GM21381 (cell line): ENCODE measurements at regions not wholly inside any gene's neighbourhood (a gene's known extent, or its start where the extent isn't known, plus 50 kb on each side); places are given as distances from the start of the nearest gene placed in this dataset.

Experiments
- ATAC-seq: cut with Tn5 transposase; IDR thresholded peaks from one replicate; pipeline ENCODE4 v1.9.1; 2021; ENCODE audit warnings: mild to moderate bottlenecking, moderate library complexity; ENCODE audit not compliant: unreplicated experiment

DNA sequence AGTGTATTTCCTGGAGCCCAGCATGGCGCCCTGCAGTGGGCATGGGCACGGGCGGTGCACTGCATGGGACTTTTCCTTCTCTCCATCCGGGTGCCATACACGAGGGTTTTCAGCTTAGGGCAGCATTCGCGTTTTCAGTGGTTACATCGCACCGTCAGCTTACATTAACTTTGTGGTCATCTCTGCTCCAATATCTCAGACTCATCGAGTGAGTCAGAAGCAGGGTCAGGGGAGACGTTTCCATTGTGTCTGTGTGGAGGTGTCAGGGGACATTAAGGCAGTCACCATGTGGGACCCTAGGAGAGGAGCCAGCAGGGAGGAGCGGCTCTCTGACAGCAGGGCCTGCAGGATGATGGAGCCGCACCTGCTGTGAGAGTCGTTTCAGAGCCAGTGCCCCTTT, 541.0 kb downstream of the FGF9 start:
- no peak for ATAC-seq

DNA sequence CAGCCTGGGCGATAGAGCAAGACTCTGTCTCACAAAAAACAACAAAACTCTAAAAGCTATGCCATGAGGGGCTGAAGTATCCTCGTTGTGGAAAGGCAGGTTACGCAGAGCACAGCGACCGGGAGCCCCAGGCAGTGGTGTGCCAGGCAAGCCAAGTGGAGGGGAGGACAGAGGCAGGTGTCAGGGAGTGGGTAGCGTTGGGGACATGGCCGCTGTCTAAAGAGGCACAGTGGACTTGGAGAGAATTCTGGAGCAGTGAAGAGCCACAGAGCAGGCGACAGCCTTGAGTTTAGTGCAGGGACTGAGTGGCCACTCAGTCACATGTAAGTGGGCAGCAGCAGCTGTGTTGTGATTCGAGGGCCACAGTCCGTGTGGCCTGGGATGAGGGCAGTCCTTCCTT, 541.7 kb downstream of the FGF9 start:
- no peak for ATAC-seq

DNA sequence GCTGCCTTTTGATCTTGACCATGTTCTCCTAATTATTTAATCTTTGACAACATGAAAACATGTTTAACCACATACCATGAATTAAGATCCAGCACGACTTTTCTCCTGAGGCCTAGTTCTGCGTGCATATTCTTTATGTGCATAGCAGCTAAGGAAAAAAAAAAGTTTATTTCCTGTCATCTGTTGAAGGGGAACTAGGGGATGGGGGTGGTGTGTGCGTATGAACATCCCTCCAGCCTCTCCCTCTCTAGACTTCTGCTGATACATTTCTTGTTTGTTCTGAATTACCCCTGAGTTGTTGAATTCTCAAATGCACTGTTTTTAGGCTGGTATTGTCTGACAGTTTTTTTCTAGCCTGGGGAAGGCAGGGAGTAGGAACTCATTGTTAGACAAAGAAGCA, 543.3 kb downstream of the FGF9 start:
- no peak for ATAC-seq

DNA sequence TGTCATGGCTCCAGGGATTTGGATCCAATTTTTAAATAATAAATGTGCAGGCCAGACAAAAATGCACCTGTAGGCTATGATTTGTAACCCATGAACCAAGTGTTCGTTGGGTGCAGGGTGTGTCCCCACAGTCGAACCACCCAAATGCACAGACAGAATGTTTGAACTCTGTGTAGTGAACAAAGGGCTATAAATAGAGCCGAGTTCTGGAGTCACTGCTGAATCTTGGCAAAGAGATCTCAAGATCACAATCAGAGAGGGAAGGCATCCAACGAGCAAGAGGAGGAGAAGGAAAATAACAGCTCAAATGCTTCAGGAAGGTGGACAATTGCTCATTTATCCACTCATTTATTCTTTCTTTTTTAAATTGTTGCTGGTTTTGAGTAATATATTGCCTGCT, 547.9 kb downstream of the FGF9 start:
- ATAC-seq, result no peak

DNA sequence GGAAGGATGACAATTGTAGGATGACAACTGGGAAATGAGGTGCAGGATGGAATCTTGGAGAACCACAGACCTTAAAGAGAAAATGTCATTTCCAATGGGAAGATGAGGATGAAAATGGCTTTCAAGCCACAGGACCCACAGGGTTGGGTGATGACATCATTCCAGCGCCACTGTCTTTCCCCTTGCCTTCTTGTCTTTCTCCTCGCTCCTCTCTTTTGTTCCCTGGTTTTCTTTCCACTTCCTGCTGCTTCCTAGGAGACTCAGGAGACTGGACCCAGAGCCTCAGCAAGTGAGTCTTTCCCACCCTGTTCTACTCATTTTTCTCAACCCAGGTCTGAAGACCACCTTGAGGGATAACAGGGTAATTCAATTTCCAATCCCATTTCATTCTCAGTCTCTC, 548.8 kb downstream of the FGF9 start:
- ATAC-seq, result no peak

DNA sequence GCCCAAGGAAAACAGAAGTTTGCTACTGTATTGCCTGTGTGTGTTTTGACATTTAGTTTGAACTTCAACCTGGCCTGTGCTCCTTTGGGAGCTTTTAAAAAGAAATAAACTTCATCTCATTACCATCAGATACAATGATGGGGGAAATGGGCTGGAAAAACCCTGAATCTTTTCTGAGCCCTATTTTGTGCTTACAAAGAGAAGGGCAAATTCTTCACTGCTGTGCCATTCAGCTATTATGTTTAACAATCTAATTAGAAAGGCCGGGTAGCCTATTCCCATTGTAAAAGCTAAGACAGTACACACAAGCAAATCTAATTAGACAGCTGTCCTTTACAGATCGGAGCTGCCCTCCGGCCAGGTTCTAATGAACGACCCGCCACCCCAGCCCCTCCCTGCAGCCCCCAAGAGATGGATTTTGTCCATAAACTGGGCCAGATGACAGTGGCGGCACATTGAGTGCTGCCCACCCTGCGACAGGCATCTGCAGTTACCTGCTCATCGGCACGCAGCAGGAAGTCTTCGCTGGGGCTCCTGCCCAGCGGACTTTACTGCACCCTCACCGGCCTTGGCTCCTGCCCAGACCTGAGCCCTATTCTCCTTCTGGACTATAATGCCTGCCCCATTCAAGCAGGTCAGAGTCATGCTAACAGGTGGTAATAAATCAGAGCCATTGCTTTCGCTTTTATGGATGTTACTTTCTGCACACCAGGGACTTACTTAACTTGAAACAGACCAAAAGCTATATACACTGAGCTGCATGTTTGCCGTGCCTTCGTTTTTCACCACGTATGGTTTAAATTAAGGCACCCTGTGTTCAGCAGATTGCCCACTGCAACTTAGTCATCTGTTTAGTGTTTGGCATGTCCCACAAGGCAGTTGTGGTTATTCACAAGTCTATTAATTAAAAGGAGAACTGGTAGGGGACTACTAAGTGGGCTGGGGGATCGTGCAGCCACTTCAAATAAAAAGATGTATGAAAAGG, 549.6 kb downstream of the FGF9 start:
- no peak for ATAC-seq

DNA sequence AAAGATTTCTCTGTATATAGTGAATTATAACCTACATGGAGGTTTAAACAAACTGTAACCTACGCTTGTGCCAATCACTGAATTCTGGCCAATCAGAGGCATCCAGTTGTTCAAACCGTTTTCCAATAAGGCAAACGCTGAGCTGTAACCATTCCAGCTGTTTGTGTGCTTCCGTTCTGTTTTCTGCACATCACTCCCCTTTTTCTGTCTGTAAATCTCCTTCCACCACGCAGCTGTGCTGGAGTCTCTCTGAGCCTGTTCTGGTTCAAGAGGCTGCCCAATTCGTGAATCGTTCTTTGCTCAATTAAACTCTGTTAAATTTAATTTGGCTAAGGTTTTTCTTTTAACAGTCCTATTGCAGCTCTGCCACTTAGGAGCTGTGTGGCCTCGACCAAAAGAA, 552.5 kb downstream of the FGF9 start:
- ATAC-seq, result no peak

DNA sequence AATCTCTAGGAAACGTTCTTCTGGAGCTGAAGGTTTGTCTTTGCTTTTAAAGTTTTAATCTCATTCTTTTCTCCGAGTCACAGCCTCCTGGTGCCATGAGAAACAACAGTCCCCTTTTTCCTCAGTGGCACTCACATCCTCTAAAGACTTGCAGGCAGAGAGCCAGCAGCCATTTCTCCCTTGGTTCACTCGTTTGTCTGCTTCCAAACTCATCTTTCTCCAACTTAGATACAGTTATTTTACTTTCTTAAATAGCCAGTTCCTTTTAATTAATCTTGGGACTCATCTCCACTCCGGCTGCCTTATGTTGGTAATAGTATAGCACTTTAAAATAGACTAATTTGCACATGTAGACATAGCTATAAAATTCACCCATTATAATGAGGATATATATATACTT, 555.2 kb downstream of the FGF9 start:
- no peak for ATAC-seq

DNA sequence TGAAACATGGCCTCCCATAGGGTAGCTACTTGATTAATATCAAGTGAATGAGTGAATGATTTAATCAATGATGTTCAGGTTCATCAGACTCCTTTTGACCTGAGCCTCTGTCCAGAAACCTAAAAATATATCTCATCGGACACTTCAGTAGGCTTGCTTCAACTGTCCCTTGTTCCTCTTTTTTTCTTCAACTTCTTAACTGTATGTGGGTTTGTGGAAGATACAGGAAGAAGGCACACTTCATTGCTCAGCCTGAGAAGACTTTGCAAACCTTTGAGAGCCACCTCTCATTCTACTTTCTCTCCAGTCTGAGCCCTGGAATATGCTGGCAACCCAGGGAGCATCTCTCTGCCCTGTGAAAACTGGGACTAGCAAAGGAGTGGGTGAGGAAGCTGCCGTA, 557.0 kb downstream of the FGF9 start:
- no peak for ATAC-seq

DNA sequence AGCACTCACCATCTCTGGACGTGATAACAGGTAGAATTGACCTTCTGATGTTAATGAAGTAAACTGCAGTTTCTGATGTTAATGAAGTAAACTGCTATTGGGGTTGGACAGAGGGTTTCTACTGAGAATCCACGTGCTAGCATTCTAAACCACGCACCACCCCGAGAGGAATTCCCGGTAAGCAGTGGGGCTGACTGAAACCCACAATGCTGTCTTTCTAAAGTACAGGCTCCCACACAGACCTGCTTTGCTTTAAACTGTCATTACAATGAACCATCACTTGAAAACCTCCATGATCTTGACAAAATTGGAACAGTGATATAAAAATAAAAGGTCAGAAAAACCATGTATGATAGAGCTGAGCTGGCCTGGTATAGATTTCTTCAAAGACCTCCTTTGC, 559.0 kb downstream of the FGF9 start:
- ATAC-seq, result no peak

DNA sequence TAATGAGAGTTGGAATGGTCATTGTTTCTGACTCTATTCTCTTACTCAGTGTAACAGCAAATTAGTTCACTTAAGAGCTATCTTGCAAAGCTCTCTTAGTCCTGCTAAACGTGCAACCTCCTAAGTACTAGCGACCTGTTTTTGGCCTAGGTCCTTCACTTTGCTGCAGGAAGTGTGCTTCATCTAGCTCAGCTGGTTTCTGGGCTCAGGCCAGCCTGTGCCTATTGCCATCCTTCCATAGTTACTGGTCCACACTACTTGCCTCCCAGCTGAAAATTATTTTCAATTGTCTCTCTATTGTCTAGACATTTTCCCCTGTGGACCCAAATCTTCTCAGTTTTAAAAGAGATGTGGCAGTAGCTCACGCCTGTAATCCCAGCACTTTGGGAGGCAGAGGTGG, 561.3 kb downstream of the FGF9 start:
- ATAC-seq, result no peak

DNA sequence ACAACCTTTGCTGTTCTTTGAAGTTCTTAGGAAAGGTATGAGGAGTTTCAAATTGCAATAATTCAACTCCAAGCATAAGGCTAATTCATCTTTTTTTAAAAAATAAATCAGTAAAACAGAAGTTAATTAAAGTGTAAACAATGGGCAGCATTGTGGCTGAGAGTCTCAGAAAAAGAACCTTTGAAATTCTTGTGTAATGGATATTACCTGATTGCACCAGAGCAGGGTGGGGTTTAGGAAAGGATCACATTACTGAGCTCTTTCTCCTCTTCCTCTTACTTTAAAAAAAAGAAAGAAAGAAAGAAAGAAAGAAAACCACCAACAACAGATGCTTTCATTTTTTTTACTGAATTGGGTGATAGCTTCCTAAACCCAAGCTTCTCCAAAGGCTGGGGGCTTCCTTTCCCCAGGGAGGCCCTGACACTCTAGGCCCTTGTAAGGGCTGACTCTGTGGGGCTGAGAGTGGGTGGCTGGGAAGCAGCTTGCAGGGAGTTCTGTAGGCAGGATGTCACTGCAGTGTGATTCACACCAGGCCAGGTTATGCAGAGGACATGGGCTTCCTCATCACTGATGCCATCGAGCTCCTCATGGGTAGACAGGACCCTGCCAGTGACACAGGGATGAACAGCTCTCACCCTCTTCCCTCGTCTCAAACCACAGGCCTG, 564.5 kb downstream of the FGF9 start:
- ATAC-seq, result no peak

DNA sequence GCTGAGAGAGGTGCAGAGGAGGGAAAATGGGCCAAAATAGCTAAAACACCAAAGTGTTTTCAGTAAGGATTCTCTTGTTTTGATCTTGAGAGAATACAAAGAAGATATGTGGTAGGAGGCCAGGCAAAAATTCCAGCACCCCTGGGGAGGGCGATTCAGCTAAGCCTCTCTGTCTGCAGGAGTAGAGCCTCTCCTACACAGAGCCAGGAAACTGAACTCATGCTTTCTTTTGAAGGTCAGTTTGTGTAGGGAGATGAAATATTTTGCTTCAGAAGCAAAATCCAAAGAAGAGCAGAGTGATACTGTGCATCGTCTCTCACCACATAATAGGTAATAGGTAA, 565.0 kb downstream of the FGF9 start:
- no peak for ATAC-seq

DNA sequence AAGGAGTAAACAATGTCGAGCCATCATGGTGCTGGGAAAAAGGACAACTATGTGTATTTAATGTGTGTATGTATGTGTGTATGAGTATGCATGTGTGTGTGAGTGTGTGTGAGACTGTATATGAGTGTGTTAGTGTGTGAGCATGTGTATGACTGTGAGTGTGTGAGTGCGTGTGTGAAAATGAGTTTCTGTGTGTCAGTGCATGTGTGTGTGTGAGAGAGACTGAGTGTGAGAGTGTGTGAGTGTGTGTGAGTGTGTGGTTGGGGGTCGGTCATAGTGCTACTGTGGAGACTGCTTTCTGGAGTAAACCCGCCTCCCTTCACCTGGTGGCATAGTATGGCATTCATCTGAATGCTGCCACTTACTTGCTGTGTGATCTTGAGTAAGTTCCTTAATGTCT, 567.4 kb downstream of the FGF9 start:
- no peak for ATAC-seq

DNA sequence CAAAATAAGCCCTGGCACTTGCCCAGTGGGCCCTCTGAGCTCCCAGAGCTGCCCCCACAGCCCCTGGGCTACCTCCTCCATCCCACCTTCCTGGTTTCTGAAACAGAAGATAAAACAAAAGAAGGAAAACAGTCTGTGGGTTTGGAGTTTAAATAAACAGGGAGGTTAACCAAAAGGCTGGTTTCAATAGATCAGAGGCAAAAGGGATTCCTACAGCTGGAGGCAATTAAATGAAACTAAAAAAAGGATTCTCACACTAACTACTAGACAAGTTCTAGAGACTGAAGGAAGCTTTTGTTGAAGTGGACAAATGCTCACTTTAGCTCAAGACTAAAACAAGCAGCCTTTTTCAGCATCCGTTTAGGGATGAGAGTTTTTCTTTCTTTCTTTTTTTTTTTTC, 569.8 kb downstream of the FGF9 start:
- no peak for ATAC-seq

DNA sequence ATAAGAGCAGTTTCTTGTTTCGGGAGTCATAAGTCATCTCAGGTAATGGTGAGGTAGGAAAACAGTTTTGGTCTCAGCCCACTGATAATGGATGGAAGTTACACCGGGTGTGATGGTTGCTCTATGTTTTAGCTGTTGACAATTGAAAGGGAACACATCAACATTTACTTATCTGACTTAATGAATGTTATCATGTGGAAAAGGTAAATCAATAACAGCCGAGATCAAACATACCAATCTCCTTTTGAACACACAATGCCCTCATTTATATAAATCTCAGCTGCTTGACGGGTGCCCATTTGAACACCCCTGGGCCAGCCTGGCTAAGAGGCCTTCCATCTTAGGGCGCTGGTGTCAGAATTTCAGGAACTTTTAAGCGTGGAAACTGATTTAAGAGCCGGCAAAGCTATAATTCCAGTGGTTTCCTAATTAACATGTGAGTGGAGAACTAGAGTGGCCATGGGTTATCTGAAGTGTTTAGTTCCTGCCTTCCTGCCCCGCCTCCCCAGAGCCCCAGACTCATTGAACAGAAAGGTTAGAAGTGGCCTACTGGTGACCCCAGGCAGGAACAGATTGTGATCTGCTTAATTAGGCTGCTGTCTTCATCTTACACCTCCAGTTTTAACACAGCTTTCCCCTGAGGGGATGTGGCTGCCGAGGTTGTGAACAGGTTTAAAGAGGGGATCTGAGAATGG, 572.7 kb downstream of the FGF9 start:
- no peak for ATAC-seq

DNA sequence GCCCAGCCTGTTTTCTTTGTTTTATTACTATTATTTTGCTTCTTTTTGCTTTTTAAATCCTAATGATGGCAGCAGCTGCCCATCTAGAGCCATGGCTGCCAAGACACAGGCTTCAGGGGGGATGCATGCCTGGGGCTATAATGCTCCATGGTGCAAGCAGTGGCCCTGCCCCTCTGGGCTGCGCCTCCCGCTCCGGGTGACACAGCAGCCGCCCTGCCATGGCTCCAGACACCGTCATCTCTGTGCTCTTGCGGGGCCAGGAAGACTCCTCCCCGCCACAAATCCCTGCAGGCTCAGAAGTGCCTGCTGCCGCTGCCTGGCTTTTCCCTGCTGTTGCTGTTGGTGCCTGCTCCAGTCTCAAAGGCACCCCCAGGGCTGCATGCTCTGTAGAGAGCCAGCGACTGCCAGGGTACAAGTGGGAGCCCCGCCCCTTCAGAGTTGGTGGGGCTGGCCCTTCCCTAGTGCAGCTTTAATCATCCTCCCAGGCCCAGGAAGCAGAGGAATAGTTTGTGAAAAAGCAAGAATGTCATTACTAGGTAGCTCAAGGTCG, 581.5 kb downstream of the FGF9 start:
- ATAC-seq, result no peak

DNA sequence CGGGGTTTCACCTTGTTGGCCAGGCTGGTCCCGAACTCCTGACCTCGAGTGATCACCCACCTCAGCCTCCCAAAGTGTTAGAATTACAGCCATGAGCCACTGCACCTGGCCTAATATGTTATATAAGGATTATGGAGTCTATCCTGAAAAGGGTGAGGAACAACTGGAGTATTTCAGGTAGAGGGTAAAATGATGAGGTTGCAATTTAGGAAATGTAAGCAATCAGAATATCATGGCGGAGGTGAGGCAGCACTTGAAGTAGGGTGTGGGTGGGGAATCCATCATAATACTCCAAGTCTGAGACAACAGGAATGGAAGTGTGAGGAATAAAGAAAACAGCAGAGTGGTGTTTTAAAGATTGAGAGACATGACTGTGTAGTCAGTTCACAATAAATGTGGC, 582.2 kb downstream of the FGF9 start:
- no peak for ATAC-seq

DNA sequence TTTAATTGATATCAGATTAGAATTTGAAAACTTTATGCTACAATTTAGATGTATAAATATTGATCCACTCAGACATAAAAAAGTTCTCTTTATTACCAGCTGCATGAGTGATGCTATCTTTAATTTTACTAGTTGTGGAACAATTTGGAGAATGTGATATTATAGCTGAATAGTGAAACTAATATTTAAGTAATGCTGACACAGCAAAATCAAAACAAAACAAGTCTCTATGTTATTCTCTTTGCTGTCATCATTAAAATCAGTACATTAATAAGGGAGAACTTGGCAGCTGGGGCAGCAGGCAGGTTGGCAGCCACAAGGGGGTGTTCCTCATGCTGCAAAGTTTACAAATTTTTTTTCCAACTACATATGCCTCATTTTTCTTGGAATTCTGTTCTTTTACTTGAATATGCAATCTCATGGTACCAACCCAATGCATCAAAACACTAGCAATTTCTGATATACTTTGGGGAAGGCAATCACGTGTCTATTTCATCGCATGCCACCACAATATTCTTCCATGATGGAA, 585.3 kb downstream of the FGF9 start:
- no peak for ATAC-seq

DNA sequence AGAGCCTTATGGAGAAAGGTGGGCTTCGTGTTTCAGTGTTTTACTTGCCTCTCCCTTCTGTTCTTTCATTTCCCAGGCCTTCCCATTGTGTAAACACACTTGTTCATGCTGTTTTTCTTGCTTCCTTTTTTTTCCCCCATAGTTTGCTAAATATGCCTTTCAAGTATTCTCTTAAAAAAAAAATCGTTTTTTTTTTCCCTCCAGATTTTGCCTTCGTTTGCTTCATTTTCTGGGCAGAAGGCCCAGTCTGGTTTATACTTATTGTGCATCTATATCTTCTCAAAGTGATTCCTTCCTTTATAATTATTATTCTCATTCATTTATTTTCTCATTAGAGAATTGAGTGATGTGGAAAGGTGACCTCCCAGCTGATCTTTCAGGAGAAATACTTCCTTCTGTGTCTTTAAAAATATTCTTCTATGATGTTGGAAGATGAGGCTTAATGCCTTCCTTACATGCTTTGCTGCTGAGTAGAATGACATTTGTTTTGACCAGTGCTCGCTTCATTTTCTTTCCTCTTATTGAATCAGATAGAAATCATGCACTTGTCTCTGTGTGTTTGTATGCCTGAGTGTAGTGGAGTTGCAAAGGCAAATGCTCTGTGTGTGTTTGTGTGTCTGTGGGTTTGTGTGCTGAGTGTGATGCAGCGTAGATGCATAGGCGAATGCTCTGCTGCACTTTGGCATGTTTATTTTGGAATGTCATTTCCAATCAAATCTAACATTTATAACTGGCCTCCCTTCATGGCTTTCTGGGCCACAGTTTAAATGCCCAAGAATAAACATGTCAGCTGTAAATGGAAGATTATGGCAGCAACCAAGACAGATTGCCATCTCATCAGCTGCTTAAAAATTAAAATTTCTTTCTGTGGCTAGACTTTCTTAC, 591.4 kb downstream of the FGF9 start:
- no peak for ATAC-seq
